ENCODE measurements at regions not wholly inside any gene's neighbourhood (a gene's known extent, or its start where the extent isn't known, plus 50 kb on each side); places are given as distances from the start of the nearest gene placed in this dataset.

- TF ChIP-seq POLR2AphosphoS5 (IDR thresholded peaks at IDR 0.05) (no peak), POLR2A (IDR thresholded peaks at IDR 0.05; ENCODE audit: low read depth) (no peak), EP300 (IDR thresholded peaks at IDR 0.05) (no peak)
- TF ChIP-seq, protein P1, sequence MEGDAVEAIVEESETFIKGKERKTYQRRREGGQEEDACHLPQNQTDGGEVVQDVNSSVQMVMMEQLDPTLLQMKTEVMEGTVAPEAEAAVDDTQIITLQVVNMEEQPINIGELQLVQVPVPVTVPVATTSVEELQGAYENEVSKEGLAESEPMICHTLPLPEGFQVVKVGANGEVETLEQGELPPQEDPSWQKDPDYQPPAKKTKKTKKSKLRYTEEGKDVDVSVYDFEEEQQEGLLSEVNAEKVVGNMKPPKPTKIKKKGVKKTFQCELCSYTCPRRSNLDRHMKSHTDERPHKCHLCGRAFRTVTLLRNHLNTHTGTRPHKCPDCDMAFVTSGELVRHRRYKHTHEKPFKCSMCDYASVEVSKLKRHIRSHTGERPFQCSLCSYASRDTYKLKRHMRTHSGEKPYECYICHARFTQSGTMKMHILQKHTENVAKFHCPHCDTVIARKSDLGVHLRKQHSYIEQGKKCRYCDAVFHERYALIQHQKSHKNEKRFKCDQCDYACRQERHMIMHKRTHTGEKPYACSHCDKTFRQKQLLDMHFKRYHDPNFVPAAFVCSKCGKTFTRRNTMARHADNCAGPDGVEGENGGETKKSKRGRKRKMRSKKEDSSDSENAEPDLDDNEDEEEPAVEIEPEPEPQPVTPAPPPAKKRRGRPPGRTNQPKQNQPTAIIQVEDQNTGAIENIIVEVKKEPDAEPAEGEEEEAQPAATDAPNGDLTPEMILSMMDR (IDR thresholded peaks at IDR 0.05), result no peak
Measured at GRCh38 chrX:80879916-80880315, 70.2 kb upstream of the BRWD3 start.

Measured in esophagus muscularis mucosa (tissue), 4 donors.